Tongue (tissue), 1 donor: ENCODE measurements at regions not wholly inside any gene's neighbourhood (a gene's known extent, or its start where the extent isn't known, plus 50 kb on each side); places are given as distances from the start of the nearest gene placed in this dataset.
"Not testable (repeated sequence)": the region's sequence is repeated elsewhere in the genome, so short reads cannot be mapped to it uniquely, and the experiment has no call there.

ENCODE experiments used
- DNase-seq: peaks from one replicate; pipeline ENCODE4 v3.0.0-alpha.2; 2015

DNA sequence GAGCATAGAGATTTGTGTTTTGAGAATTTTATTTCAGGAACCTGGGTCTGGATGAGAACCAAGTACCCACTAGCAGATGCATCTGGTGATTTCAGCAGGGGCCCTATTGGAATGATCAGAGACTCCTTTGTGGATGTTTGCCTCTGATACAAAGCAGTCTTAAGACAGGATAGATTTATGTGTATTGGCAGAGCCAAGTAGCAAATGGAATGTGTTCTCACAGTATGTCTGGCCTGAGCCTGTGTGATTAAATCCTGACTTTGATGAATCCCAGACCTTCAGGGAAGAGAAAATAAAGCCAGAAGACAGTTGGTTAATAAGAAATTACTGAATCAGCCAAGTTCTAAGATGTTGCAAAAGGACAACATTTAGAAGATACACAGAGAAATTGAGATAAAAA is 755.5 kb upstream of the SEMA6D start:
- peak; percentile 70 for DNase-seq

DNA sequence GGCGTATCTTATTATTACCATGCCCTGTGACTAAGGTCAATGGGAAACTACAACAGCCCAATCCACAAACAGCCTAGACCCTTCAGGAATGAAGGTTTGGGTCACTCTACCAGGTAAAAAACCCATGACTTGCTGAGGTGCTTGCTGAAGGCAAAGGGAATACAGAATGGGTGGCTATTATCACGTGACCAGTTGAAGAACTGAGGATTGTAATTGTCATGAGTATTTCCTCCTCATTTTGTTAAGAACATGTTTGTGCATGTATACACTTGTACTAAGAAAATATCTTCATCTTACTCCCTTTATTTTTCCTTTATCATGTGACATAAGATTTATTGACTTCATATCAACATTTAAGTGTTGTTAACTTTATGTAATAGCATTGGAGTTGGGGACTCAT is 729.2 kb upstream of the SEMA6D start:
- DNase-seq = not testable (repeated sequence)

DNA sequence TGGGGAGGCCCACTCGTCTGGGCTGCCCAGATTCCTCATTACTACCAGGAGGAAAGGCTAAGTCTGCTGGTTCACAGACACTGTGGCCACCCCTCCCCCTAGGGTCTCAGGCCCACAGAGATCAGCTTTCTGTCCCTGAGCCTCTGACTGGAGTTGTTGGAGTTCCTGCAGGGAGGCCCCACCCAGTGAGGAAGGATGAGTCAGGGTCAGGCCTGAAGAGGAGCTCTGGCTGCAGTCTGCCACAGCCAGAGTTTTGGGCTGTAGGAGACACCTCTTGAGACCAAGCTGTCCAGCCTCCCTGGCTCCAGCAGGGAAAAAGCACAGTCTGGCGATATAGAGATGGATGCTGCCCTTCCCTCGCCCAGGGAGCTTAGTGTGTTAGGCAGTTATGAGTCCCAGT is 720.9 kb upstream of the SEMA6D start:
- DNase-seq = no peak

DNA sequence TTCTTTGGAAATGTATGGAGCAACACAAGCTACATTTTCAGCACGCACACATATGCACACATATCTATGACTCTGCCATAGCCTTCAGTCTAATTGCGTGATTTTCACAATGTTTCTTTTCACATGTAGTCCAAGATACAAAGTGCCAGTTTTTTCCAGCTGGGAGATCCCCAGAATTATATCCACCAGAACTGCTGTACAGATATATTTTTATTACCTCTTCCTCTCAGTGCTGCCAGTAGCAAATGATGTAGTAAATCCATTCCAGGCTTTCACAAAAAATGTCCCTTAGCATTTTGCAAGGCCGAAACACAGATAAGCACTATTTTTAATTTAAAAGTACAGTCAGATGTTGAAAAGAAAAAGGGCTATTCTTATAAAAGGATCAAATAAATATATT is 719.8 kb upstream of the SEMA6D start:
- DNase-seq = no peak

DNA sequence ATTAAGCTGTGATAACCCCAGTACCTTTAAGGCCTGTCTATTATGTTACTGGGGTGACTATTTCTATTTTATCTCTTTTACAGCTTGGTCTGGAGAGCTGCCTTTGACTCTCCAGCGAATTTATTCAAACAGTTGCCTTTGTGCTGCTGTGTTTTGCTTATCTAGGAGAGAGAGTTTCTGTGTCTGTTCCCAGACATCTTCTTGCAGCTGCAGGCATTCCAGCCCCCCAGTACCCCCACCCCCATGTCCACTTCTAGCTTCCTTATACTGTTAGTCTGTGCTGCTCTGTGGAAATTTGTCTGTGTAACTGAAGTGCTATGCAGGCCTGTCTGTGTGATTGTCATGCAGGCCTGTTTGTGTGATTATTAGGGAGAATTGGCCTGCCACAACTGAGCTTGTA is 713.7 kb upstream of the SEMA6D start:
- no peak for DNase-seq

DNA sequence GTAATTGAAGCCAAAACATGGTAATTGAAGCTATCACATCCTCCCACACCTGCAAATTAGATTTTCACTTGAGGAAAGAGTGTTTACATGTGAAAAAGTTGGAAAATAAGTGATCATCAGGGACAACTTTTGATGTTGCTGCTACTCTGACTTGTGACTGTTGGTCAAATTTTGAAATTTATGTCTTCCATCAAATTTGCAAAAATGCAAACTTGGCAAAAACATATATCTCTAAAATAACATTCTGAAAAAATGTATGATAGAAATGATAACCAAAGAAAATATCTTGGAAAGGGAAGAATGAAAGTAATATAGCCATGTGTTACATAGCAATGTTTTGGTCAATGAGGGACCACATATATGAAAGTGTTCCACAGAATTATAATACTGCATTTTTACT is 703.9 kb upstream of the SEMA6D start:
- DNase-seq = no peak

DNA sequence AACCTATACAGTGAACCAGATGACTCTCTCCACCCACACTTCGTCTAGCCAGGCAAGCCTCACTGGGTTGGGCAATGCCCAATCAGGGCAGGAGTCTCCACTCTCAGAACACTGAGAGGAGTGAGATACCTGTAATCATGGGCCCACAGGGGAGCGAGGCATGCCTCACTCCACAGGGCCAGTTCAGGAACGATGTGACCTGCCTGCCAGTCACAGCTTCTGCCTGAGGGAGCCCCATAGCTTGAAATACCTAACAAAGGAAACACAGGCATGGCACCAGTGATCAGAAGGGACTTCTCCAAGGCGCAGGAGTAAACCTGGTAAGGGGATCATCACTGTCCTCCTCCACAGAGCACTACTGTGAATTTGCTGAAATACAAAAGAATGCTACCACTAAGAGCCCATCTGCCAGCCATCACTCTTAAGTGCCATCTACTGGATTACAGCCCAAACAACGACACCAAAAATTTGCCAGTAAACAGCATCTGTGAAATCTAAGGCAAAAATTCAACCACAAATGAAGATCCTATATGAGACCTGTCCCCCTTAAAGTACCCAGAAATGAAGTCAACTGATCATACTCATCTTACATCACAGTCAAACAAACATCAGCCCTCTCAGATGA is 689.9 kb upstream of the SEMA6D start:
- DNase-seq = no peak

DNA sequence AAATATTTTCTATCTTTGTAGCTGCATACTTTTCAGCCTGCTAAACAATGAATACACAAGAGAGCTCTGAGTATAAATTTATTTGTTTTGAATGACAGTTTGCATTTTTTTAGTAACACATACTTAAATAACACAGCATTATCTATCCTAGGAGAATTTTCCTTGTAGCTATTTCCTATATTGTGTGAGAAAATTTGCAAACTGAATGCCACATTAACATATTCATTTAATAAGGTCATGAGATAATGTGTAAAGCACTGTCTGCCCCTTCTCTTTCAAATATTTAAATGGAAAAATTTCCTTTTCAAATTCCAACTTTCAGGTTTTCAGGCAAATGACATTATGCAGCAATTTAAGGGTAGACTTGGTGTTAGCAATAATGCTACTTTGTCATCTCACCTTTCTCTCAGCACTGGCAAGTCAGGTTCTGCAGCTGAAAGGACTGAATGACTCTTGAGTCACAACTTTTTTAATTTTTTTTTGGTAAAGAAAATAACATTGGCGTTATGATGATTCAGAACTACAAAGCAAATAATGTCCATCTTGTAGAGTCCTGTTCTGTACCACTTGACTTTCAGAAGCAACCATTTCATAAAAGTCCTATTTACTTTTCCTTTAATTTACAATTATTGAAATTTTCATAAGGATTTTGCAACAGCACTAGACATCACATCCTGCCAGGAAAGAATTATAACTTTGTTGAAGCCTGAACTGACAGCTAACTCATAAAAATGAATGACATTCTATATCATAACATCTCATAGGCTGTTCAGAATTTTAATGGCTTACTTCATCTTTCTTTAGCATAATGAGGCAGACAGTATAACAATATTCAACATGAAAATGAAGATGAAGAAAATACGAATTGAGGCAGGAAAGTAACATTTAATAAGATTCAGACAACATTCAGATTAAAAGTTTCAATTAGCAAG is 681.6 kb upstream of the SEMA6D start:
- DNase-seq = peak; percentile 0

DNA sequence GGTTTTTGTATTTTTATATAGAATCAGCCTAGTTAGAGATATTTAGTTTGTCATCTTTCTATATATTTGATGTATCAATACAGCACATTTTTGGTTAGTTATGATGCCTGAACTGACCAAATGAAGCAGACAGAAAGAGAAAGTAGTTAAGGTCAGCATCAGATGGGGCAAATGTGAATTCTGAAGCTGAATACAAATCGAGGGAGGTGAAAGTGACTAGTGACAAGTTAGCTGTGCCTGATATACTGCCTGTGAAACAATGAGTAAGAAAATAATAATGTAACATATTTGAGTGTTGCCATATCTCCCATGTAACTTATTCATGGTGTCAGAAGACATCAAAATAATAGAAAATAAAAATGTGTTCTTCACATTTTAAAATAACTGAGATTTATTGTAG is 680.3 kb upstream of the SEMA6D start:
- DNase-seq = no peak

DNA sequence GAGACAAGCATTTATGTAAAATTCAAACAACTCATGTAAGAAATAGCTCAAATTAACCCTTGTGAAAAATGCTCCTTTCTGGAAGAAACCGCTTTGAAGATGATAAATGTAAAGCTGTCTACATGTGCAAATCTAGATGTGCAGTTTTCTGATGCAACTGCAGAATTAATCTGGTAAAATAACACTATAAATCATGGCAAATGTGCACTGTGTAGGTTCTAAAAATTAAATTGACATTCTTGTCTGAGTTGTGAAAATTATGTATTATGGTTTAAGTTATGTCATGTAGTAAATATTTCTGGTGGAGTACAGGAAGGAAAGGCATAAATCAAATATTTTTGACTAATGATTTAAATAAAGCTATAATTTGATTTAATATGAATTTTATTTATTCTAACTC is 678.1 kb upstream of the SEMA6D start:
- DNase-seq = no peak

DNA sequence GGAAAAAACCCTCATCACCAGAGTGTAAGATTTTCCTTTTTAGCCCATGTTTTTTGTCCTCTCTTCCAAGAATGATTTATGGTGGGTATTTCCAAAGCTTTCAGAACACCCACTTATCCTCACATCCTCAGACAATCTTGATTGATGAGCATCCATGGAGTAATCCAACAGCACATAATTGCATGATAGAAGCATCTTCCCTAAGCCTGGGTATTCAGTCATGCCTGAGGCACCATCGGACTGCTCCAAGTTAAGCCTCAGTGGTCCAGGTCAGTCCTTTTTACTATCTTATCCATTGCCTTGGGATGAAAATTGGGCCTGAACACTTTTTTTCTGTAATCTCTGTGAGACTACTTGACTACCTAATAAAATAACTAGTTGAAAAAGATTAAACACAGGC is 676.0 kb upstream of the SEMA6D start:
- no peak for DNase-seq

DNA sequence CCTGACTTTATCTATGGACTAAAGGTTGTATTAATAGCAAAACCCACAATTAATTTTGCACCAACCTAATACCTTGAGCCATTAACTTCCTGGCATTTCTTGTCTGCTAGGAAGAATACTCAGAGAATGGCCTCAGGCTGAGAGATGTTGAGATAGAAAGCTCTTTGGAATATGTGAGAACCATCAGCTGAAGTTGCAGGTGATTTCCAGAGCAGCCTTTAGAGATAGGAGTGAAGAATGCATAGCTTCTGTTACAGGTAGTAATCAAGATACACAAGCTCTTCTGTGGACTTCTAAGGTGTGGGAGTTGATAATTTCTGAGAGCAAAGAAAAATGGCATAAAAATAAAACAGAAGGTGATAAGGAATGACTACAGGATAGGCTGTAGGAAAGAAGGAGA is 669.3 kb upstream of the SEMA6D start:
- DNase-seq = not testable (repeated sequence)

DNA sequence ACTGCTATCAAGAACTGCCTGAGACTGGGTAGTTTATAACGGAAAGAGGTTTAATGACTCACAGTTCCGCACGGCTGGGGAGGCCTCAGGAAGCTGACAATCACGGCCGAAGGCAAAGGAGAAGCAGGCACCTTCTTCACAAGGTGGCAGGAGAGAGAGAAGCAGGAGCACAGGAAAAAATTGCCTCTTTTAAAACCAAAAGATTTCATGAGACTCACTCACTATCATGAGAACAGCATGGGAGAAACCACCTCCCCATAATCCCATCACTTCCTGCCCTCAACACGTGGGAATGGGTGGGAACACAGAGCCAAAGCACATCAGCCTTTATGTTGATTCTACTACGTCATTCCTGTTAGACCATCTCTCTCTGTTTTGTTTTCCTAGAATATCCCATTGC is 650.9 kb upstream of the SEMA6D start:
- no peak for DNase-seq

DNA sequence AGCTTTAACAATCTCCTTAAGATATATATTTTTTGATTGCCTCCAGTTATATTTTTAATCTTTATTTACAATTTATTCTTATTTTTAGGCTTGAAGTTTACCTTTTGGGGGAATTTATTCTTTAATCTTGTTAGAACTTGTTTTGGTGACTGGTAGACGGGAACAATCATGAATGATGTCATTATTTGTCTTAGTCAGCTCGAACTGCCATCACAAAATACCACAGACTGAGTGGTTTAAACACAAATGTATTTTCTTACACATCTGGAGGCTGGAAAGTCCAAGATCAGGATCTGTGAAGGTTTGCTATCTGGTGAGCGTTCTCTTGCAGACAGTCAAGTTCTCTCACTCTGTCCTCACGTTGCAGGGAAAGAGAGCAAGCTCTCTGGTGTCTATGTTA is 639.5 kb upstream of the SEMA6D start:
- DNase-seq = not testable (repeated sequence)

DNA sequence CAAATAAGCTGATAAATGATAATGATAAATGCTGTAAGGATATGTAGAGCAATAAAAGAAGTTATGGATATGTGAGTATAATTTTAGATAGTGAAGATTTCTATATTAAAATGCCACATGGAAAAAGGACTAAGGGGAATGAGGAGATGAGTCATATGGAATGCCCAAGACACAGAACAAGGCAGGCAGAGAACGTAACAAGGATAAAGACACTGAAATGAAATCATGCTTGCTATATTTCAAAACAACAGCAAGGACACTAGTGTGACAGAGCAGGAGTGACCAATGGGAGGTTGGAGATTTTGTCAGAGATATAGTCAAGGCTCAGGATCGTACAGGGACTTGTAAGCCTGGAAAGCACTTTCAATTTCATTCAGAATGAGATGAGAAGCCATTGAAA is 621.5 kb upstream of the SEMA6D start:
- DNase-seq = no peak

DNA sequence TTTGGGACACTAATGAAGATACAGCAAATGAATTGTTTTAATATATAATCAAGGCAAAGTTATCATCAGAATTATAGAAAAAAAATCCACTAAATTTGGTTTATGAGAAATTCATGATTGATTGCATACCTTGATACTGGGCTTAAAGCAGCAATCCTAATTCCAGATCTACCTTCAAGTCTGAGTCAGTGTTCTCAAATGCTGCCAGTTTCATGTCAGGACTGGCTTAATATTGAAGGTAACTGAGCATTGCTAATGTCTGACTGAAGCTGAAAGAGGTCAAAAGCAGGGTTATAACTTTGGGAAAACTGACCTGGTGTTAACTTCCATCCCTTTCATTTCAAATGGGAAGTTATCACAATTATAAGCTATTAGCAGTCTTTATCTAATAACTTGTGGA is 618.8 kb upstream of the SEMA6D start:
- DNase-seq = not testable (repeated sequence)

DNA sequence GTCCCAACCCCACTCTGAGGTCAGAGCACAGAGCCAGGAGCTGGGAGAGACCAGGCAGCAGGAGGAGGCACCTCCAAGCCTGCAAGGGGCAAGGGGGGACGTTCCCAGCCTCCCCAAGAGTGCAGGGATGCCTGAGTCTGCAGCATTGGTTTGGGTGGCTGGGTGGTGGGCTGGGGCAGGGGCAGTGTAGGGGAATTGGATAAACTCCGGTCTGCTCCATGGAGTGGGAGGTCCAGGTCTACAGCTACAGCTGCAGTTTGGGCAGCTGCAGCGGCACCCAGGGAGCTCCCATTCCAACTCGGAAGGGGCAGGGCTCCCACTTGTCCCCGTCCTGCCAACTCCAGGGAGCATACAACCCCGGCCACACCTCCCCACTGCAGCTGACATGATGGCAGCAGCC is 617.5 kb upstream of the SEMA6D start:
- not testable (repeated sequence) for DNase-seq

DNA sequence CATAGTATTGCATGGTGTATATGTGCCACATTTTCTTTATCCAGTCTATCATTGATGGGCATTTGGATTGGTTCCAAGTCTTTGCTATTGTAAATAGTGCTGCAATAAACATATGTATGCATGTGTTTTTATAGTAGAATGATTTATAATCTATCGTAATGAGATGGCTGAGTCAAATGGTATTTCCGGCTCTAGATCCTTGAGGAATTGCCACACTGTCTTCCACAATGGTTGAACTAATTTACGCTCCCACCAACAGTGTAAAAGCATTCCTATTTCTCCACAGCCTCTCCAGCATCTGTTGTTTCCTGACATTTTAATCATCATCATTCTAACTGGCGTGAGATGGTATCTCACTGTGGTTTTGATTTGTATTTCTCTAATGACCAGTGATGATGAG is 608.5 kb upstream of the SEMA6D start:
- not testable (repeated sequence) for DNase-seq

DNA sequence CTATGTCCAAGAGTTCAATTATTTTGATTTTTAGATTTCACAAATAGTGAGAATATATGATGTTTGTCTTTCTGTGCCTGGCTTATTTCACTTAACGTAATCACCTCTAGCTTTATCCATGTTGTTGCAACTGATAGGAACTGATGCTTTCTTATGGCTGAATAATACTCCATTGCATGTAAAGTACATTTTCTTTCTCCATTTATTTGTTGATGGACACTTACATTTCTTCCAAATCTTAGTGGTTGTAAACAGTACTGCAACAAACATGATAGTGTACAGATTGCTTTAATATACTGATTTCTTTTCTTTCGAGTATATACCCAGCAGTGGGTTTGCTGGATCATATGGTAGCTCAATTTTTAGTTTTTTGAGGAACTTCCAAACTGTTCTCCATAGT is 600.6 kb upstream of the SEMA6D start:
- no peak for DNase-seq

DNA sequence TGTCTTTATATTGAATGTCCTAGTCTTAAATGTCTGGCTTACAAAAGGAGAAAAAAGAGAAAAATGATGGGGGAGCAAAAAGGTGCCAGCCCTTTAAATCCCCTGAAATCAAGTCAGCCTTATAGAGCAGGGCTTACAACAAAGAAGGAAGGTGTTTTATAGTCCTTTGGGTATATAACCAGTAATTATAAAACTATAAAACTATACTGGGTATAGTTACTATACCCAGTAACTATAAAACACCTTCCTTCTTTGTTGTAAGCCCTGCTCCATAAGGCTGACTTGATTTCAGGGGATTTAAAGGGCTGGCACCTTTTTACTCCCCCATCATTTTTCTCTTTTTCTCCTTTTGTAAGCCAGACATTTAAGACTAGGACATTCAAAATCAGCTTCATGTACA is 598.0 kb upstream of the SEMA6D start:
- no peak for DNase-seq

DNA sequence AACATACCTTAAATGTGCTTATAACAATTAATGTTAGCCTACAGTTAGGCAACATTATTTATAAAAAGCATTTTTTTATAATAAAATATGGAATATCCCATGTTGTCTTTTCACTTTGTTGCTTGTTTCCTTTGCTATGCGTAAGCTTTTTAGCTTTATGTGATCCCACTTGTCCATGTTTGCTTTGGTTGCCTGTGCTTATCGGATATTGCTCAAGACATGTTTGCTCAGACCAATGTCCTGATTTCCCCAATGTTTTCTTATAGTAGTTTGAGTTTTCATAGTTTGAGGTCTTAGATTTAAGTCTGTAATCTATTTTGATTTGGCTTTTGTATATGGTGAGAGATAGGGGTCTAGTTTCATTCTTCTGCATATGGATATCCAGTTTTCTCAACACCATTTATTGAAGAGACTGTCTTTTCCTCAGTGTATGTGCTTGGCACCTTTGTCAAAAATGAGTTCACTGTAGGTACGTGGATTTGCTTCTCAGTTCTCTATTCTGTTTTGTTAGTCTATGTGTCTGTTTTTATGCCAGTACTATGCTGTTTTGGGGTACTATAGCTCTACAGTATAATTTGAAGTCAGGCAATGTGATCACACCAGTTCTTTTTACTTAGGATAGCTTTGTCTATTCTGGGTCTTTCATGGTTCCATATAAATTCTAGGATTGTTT is 592.7 kb upstream of the SEMA6D start:
- no peak for DNase-seq

DNA sequence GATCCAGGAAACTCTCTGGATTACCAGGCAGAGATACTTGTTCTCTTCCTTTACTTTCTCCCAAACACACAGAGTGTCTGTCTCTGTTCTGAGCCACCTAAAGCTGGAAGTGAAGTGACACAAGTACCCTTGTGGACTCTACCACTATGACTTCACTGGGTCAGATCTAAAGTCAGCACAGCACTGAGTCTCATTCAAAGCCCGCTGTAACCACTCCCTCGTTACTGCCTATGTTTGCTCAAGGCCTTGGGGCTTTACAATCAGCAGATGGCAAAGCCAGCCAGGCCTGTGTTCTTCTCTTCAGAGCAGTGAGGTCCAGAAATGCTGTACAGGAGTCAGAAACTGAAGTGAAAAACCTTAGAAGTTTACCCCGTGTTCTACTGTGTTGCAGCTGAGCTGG is 588.3 kb upstream of the SEMA6D start:
- DNase-seq = no peak

DNA sequence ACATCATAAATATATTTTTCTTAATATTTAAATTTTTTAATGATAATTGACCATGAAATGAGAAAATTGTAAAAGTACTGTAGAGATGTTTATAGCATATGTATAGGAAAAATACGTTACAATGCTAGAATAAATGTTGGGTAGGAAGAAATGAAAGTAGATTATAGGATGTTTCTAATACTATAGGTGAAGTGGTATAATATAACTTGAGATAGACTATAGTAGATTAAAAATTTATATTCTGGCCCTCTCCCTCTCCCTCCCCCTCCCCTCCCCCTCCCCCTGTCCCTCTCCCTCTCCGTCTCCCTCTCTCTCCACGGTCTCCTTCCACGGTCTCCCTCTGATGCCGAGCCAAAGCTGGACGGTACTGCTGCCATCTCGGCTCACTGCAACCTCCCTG is 585.9 kb upstream of the SEMA6D start:
- DNase-seq = not testable (repeated sequence)
